ENCODE measurements at regions not wholly inside any gene's neighbourhood (a gene's known extent, or its start where the extent isn't known, plus 50 kb on each side); places are given as distances from the start of the nearest gene placed in this dataset.

- TF ChIP-seq, protein P1, sequence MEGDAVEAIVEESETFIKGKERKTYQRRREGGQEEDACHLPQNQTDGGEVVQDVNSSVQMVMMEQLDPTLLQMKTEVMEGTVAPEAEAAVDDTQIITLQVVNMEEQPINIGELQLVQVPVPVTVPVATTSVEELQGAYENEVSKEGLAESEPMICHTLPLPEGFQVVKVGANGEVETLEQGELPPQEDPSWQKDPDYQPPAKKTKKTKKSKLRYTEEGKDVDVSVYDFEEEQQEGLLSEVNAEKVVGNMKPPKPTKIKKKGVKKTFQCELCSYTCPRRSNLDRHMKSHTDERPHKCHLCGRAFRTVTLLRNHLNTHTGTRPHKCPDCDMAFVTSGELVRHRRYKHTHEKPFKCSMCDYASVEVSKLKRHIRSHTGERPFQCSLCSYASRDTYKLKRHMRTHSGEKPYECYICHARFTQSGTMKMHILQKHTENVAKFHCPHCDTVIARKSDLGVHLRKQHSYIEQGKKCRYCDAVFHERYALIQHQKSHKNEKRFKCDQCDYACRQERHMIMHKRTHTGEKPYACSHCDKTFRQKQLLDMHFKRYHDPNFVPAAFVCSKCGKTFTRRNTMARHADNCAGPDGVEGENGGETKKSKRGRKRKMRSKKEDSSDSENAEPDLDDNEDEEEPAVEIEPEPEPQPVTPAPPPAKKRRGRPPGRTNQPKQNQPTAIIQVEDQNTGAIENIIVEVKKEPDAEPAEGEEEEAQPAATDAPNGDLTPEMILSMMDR (IDR thresholded peaks at IDR 0.05) = no peak
- no peak for TF ChIP-seq HOXA7 (CRISPR knock-in tag; IDR thresholded peaks at IDR 0.05)
- no peak for TF ChIP-seq POLR2A (IDR thresholded peaks at IDR 0.05; ENCODE audit: low read length)
- no peak for TF ChIP-seq RARB (CRISPR knock-in tag; IDR thresholded peaks at IDR 0.05)
- no peak for TF ChIP-seq SMC3 (IDR thresholded peaks at IDR 0.05)
Measured at GRCh38 chr12:59230334-59230733, 310.0 kb upstream of the LRIG3 start.

All from A549 (cell line).